Muscle of leg (tissue), 3 donors: ENCODE measurements at regions not wholly inside any gene's neighbourhood (a gene's known extent, or its start where the extent isn't known, plus 50 kb on each side); places are given as distances from the start of the nearest gene placed in this dataset.
"Not testable (repeated sequence)": the region's sequence is repeated elsewhere in the genome, so short reads cannot be mapped to it uniquely, and the experiment has no call there.

Source experiments
- DNase-seq: peaks from one replicate; pipeline ENCODE4 v3.0.0; 2013
- H3K27ac ChIP-seq: one replicate; pipeline ENCODE4 v1.5.1; 2013; ENCODE audit warnings: mild to moderate bottlenecking, low read length, control low read depth
- H3K27me3 ChIP-seq: one replicate; pipeline ENCODE4 v1.6.1; 2013; ENCODE audit warnings: low read length; ENCODE audit not compliant: control insufficient read depth, insufficient read depth
- H3K36me3 ChIP-seq: one replicate; pipeline ENCODE4 v1.6.1; 2013; ENCODE audit warnings: low read length; ENCODE audit not compliant: control insufficient read depth, insufficient read depth
- H3K4me1 ChIP-seq: one replicate; pipeline ENCODE4 v1.6.1; 2013; ENCODE audit warnings: low read length; ENCODE audit not compliant: control insufficient read depth, insufficient read depth
- H3K4me3 ChIP-seq: one replicate; pipeline ENCODE4 v1.5.1; 2013; ENCODE audit warnings: low read length, control low read depth
- H3K9me3 ChIP-seq: replicated peaks from 2 replicates; pipeline ENCODE4 v1.6.1; 2013; ENCODE audit warnings: low read depth, low read length; ENCODE audit not compliant: control insufficient read depth
- WGBS: methylation state at CpG from one replicate; pipeline ENCODE4 v1.1.5; 2013; ENCODE audit warnings: missing lambda C conversion rate; ENCODE audit not compliant: insufficient coverage; 5-methylcytosine and 5-hydroxymethylcytosine counted together

DNA sequence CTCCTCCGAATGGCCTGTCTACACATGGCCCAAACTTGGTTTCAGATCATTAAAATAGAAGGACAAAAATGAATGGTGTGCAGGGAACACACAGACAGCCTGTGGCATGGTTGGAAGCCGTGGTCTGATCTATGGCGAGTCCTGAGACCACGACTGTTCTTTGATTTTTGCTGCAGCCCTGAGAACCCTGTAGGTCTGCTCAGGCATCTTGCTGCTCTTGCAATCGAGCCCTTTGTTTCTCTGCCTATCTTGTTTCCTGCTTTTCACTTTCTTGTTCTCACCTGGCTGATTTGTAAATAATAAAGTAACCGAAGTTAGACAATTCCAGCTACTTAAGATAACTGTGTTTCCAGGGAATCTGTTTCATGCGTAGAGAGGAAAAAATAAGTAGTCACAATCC lies 54.1 kb upstream of the NBPF9 start:
- not testable (repeated sequence) for DNase-seq, H3K4me1 ChIP-seq, H3K36me3 ChIP-seq, H3K27me3 ChIP-seq, H3K4me3 ChIP-seq, H3K9me3 ChIP-seq
- no CpG with 5 or more reads among the region's 7 CpGs for WGBS
- H3K27ac ChIP-seq: peak overlapping the region; percentile 51

DNA sequence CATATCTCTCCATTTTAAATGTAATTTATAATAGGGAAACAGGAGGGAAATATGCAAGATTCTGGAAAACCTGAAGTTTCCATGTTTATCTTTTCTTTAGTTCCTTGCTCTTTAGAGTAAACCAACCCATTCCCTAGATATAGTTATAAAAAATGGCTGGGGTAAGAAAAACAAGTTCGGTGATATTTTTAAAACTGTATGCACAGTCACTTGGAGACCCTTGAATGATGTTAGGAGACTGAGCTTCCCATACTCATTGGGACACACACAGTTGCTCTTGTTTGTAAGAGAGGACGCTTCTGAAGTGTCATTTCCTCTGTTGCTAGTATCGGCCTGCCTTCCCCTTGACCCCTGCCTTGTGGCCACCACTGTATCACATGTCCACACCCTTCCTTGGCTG lies 55.0 kb upstream of the NBPF9 start:
- not testable (repeated sequence) for H3K36me3 ChIP-seq, H3K4me3 ChIP-seq, H3K9me3 ChIP-seq, H3K27me3 ChIP-seq, H3K4me1 ChIP-seq
- peak overlapping the region; percentile 62 for H3K27ac ChIP-seq
- WGBS: no CpG with 5 or more reads among the region's 3 CpGs
- DNase-seq: peak; percentile 24

GRCh38 chr1:149163063-149163444 lies 59.7 kb upstream of the NBPF9 start:
- not testable (repeated sequence) for H3K9me3 ChIP-seq, H3K4me1 ChIP-seq, H3K27me3 ChIP-seq, H3K27ac ChIP-seq, H3K36me3 ChIP-seq, H3K4me3 ChIP-seq, DNase-seq
- no CpG with 5 or more reads among the region's 19 CpGs for WGBS

DNA sequence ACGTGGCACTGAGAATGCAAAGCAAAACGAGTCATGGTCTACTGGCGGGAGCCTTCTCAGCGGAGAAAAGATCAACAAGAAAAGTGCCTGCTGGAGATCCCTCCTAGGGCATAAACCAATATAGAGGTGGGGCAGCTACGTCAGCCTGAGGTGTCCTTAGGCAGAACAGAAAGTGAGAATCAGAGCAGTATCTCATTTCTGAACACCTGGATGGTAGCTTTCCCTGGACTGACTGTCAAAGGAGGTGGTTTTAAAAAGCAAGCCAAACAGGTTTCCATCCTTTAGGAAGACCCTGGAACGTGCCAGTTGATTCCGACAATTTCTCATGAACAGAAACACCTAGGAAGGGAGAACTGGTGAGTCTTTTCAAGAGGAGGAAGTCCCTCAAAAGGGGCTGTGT lies 71.4 kb upstream of the NBPF9 start:
- H3K4me1 ChIP-seq, H3K9me3 ChIP-seq, H3K36me3 ChIP-seq, H3K27me3 ChIP-seq, DNase-seq, H3K4me3 ChIP-seq, H3K27ac ChIP-seq: not testable (repeated sequence)
- WGBS: no CpG with 5 or more reads among the region's 7 CpGs

GRCh38 chr1:149175812-149176211 lies 72.5 kb upstream of the NBPF9 start:
- H3K27ac ChIP-seq, H3K4me1 ChIP-seq, DNase-seq, H3K9me3 ChIP-seq, H3K36me3 ChIP-seq, H3K27me3 ChIP-seq: not testable (repeated sequence)
- H3K4me3 ChIP-seq: peak overlapping the region; percentile 21
- no CpG with 5 or more reads among the region's 21 CpGs for WGBS

DNA sequence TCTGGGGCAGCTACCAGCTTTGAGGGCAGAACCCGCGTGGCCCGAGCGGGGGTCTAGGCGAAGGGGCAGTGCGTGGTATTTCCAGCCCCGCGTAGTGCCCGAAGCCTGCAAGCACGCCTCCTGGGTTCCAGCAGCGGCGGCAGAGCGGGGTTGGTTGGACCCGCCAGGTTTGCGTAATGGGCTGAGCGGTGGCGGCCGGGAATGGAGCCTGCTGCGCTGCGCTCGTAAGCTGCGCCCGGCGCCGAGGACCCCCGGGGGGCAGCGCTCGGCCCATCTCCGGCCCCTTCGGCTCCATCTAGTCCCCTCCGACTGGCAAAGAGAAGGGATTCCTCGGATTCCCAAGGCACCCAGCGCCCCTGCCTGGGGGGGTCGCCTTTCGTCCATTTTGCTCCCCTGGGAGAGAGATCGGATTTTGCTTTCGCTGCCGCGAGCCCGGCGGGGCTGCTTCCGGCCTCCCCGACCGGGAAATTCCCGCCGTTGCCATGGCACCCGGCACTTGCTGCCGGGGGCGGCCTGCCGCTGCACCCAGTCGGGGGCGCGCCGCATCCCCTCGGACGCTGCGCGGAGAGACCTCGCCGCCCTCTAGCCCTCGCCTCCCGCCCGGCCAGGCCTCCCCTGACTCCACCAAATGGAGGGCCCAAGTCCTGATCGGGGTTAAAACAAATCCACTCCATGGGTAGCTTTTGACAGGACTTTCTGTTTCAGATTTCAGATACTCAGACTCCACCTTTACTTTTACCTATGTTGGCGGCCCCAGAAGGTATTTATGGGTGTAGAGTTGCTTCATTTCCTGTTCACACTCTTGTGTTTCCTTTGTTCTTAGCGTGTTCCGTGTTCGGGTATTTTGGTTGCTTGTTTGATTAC lies 73.3 kb upstream of the NBPF9 start:
- WGBS: no CpG with 5 or more reads among the region's 68 CpGs
- H3K36me3 ChIP-seq, H3K9me3 ChIP-seq, H3K4me1 ChIP-seq, H3K27me3 ChIP-seq: not testable (repeated sequence)
- peak overlapping the region; percentile 48 for H3K4me3 ChIP-seq
- DNase-seq: peak; percentile 66
- peak overlapping the region; percentile 55 for H3K27ac ChIP-seq

- H3K36me3 ChIP-seq, H3K4me3 ChIP-seq, DNase-seq, H3K27ac ChIP-seq, H3K4me1 ChIP-seq, H3K9me3 ChIP-seq, H3K27me3 ChIP-seq: not testable (repeated sequence)
- no CpG with 5 or more reads among the region's 2 CpGs for WGBS
These were observed 87.4 kb upstream of the NBPF9 start for GRCh38 chr1:149190742-149191141.

GRCh38 chr1:149196651-149197050 lies 93.3 kb upstream of the NBPF9 start:
- not testable (repeated sequence) for H3K4me3 ChIP-seq, H3K9me3 ChIP-seq, H3K36me3 ChIP-seq, DNase-seq, H3K27me3 ChIP-seq, H3K27ac ChIP-seq, H3K4me1 ChIP-seq
- no CpG with 5 or more reads among the region's 1 CpG for WGBS

GRCh38 chr1:149200567-149200966 lies 97.2 kb upstream of the NBPF9 start:
- H3K27ac ChIP-seq, H3K36me3 ChIP-seq, H3K9me3 ChIP-seq, H3K27me3 ChIP-seq, H3K4me3 ChIP-seq, H3K4me1 ChIP-seq: not testable (repeated sequence)
- peak; percentile 3 for DNase-seq
- WGBS: no CpG with 5 or more reads among the region's 1 CpG

DNA sequence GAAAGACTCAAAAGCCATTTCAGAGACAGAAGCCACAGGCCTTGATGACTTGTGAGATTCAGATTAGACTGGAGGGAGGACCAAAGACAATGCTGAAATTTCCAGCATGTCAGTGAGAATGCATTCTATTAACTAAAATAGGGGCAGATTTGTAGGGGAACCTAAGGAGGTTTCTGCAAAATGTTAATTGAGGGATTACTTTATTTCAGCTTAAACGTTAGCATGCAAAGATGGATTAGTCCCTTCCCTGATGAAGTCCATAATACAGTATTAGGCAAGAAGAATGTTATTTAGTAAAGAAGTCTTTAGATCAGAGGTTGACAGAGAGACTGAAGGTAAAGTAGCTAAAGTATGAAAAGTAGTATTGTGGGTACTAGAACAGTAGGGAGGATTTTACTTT lies 98.9 kb upstream of the NBPF9 start:
- WGBS: no CpG with 5 or more reads among the region's 1 CpG
- not testable (repeated sequence) for DNase-seq, H3K27ac ChIP-seq, H3K36me3 ChIP-seq, H3K4me3 ChIP-seq, H3K4me1 ChIP-seq, H3K9me3 ChIP-seq, H3K27me3 ChIP-seq

GRCh38 chr1:149204396-149204795 lies 101.0 kb upstream of the NBPF9 start:
- H3K27me3 ChIP-seq, H3K9me3 ChIP-seq, H3K27ac ChIP-seq, H3K4me1 ChIP-seq, H3K36me3 ChIP-seq, H3K4me3 ChIP-seq, DNase-seq: not testable (repeated sequence)
- WGBS: no CpG with 5 or more reads among the region's 2 CpGs
